ENCODE measurements at regions not wholly inside any gene's neighbourhood (a gene's known extent, or its start where the extent isn't known, plus 50 kb on each side); places are given as distances from the start of the nearest gene placed in this dataset.

DNA sequence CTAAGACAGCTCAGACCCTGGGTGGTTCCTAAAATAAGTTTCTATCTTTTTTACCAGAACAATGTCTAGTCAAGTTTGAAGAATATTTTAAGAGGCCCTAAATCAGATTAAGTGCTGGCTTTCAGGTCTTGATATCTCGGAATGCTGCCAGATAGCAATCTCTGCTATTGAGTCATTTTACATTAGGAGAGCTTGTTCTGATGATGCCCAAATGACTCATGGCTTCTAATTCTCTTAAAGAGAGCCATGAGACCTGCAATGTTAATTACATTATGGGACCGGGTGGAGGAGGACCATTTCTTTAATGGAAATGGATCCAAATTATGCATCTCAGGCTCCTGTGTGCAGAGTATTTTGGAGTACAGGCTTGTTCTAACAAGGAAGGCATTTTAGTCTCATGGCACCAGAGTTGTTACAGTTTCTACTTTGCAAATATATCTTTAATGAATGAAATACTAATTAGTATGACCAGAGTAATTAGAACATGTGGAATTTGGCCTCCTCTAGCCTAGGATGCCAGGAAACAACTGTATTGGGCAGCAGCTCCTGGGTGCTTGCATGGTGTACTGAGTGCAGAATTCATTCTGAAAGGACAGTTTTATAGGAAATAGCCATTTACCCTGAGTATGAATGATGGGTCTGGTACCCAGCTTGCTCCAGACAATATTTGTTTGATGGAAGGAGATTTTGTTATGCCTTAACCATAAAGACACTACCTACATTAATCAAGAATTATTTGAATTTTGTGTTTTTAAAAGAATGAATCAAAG, 94.0 kb upstream of the SULT1C3 start:
- no peak for DNase-seq

DNA sequence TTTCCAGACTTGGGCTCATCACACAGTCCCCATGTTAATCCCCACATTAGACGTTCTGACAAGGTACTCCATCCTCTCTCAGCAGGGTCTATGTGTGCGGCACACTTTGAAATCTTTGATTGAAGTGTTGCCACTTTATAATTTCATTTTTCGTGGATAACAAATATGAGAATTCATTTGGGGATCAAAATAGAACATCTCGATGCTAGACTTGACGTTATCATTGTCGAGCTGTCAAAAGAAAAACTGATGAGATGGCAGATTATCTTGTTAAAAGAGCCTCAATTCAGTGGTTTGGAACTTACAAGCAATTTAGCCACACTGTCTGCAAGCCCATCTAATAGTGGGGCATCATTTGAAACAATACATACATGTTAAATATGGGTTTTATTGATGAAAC, 91.2 kb upstream of the SULT1C3 start:
- no peak for DNase-seq

GRCh38 chr2:108154366-108155061, 85.3 kb upstream of the SULT1C3 start:
- DNase-seq: no peak

DNA sequence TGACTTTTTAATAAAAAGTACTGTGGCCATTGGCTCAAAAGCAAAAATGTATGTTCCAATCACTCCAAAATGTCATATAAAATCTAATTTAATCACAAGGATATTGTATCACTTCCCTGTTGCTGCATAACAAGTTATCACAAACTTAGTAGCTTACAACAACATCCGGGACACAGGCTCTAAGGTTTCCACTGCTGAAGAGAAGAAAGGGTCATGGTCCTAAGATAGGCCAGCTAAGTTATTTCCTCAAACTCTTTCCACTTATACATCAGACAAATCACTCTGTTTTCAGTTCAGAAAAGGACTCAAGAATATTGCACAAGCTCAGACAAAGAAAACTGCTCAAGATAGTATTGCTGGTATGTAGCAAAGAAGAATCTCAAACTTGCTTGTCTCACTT, 78.5 kb upstream of the SULT1C3 start:
- no peak for DNase-seq

DNA sequence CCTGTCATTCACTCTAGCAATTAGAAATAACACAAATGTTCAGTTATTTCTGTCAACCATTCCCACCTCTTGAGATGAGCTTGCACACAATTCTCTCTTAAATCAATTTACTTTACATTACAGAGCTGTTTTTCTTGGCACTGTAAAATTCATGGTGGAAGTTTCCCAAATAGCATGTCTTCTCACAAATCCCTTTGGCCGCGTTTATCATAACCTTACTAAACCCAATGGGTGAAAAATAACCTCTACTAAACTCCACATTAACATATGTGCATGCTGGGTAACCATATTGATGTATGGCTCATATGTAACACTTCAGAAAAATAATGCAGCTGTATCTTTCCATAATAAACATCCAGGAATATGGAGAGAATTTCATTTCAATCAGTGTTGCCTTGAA, 75.5 kb upstream of the SULT1C3 start:
- no peak for DNase-seq

- DNase-seq: no peak
These were observed 74.0 kb upstream of the SULT1C3 start for GRCh38 chr2:108165729-108166128.

DNA sequence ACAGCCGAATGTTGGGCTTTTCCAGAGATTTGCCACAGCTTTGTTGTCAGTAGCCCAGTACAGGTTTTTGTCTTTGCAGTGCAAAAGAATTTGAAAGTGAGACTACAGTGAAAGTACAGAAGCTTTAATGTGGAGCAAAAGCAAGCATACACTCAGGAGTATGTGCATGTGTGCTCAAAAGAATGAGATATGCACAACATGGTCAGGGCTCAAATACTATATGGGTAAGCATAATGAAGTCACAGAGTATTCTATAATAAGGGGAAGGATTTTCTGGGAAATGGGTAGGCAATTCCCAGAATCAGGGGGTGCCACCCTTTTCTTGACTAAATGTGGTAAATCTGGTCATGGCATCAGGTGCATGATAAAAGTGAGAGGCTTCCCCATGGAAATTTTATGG, 72.1 kb upstream of the SULT1C3 start:
- DNase-seq: no peak

DNA sequence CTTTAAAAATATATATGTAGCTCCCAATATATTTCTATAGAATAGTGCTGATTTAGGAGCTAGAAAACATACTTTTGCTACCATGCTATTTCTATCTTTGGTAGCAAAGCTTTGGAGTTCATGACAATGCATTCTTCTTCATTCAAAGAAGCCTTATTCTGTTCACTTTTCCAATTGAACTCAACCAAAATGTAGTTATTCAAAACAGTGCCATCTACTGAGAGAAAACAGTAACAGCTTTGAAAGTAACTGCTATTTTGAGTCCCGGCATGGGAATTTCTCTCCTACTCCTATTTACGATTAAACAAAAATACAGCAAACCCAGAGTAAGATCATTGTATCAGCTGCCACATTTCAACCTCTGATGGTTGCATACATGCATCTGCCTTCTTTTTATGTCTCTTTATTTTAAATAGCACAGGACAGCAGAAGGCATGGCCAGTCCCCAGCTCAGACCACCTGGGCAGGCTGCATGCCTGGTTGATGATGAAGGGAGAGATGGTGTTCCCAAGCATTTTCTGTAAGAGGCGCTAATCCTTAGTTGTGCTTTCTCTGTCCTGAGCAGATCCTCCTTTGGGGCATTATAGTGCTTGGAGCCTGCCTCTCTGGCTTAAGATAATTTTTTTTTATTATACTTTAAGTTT, 69.7 kb upstream of the SULT1C3 start:
- no peak for DNase-seq

- no peak for DNase-seq
These were observed 68.1 kb upstream of the SULT1C3 start for GRCh38 chr2:108171657-108172056.

DNA sequence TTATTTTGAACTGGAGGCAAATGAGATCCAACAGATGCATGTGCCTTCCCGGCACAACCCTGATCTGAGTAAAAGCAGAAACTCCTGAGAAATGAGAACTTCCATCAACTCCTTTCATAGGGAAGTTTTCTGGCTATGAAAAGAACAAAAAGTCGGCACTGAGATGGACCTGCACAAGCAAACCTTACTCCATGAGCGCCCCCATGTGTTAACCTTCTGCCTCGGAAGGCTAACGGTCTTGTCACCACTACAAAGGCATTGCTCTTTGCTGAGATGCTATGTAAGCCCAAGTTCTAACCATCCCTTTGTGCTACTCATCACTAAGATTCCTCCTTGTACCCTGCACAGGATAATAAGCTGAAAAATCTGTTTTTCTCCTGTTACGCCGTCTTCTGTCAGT, 57.3 kb upstream of the SULT1C3 start:
- DNase-seq: no peak

DNA sequence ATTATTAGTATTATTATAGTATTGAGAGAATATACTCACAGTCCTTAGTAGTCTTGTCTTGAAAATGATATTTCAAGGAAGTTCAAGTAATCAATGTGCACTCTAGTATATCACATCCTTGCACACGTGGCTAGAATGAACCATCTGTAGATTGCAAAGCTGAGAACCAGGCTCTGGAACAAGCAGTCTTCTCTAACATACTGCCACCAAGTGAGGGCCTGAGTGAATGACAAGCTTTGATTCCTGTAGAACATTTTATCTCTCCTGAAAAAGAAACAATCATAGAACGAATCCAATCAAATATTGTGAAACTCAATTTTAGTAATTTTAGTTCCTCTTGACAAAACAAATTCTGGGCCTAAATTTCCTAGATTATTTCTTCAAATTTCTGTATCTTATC, 55.3 kb upstream of the SULT1C3 start:
- DNase-seq: no peak

DNA sequence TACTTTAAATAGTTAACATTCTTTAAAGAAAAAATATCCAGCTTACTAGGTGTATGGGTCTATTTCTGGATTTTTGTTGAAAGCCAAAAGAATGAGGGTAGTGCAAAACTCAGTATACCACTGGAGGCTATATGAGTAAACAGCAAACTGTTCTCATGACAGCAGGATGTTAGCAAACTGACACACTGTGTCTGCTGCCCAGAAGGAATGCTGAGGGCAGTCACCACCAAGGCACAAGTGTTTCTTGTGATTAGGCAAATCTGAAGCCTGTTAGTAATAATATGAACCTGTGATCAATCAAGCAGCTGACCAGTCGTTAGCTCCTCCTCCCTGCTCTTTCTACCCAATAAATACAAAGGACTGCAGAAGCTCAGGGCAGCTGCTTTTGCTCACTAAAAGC, 50.5 kb upstream of the SULT1C3 start:
- no peak for DNase-seq
